ENCODE measurements at regions not wholly inside any gene's neighbourhood (a gene's known extent, or its start where the extent isn't known, plus 50 kb on each side); places are given as distances from the start of the nearest gene placed in this dataset.

DNA sequence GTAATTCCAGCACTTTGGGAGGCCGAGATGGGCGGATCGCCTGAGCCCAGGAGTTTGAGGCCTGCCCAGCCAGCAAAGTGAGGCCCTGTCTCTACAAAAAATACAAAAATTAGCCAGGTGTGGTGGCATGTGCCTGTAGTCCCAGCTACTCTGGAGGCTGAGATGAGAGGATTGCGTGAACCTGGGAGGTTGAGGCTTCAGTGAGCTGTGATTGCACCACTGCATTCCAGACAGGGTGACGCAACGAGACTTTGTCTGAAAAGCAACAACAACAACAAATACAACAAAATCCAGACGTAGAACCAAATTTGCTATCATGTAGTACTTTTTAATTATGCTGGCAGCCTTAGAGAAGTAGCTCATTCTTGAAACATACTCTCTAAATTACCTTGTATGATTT, 277.1 kb downstream of the KLF5 start:
- H3K4me3 ChIP-seq (ENCODE audit: low read depth, low read length), result no peak overlapping the region
- TF ChIP-seq, protein P1, sequence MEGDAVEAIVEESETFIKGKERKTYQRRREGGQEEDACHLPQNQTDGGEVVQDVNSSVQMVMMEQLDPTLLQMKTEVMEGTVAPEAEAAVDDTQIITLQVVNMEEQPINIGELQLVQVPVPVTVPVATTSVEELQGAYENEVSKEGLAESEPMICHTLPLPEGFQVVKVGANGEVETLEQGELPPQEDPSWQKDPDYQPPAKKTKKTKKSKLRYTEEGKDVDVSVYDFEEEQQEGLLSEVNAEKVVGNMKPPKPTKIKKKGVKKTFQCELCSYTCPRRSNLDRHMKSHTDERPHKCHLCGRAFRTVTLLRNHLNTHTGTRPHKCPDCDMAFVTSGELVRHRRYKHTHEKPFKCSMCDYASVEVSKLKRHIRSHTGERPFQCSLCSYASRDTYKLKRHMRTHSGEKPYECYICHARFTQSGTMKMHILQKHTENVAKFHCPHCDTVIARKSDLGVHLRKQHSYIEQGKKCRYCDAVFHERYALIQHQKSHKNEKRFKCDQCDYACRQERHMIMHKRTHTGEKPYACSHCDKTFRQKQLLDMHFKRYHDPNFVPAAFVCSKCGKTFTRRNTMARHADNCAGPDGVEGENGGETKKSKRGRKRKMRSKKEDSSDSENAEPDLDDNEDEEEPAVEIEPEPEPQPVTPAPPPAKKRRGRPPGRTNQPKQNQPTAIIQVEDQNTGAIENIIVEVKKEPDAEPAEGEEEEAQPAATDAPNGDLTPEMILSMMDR (IDR thresholded peaks at IDR 0.05; ENCODE audit: borderline replicate concordance, insufficient read depth, low read depth, low read length), result no peak

DNA sequence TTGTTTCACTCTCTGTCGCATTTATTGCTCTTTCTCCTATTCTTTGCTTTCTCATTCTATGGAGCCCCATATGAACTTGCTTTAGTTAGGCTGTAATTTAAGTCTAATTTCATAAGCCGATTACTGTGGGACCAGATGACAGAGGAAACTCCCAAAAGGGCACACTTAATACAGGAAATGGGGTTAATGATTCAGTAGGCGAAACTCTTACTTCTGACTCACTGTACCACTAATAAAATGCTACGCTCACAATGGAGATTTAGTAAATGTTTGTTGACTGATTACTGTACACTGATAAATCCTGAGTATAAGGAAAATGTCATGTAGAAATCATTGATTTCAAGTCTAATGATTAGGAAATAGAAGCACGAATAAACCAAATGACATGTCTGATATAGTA, 276.4 kb downstream of the KLF5 start:
- no peak overlapping the region for H3K4me3 ChIP-seq (ENCODE audit: low read depth, low read length)
- TF ChIP-seq, protein P1 (IDR thresholded peaks at IDR 0.05; ENCODE audit: borderline replicate concordance, insufficient read depth, low read depth, low read length), result no peak

DNA sequence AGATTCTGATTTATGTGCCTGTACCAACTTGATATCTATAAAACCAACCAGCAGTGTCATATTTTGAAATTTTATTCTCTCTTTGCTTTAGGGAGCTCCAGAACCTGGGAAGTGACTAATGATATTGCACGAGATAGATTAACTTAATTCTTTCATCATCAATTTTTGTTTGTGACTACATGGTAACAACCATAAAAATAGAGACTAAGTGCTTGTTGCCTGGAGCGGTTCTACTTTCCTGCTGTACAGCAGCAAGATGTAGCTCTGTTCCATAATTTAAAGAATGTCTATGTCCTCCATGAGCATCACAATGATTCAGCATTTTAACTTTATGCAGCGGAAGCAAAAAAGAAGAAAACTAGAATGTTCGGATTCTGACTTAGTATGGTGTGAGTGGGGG, 275.6 kb downstream of the KLF5 start:
- no peak overlapping the region for H3K4me3 ChIP-seq (ENCODE audit: low read depth, low read length)
- TF ChIP-seq, protein P1 (IDR thresholded peaks at IDR 0.05; ENCODE audit: borderline replicate concordance, insufficient read depth, low read depth, low read length), result no peak

DNA sequence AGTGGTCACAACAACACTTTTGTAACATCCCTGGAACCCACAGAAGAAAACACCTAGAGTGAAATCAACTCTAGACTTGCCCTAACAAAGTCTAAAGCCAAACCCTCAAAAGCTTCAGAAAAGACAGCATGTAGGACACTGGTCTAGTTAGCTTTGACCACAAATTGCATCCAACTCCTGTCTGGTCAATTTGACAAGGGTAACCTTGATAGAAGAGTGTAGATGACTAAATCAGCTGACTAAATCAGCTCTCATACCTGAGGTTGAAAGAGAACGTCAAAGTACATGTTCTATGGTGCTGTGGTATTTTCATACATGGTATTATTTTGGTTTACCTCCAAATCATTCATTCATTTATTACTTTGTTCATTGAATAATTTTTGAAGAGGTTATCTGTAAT, 272.8 kb downstream of the KLF5 start:
- no peak overlapping the region for H3K4me3 ChIP-seq (ENCODE audit: low read depth, low read length)
- TF ChIP-seq, protein P1 (IDR thresholded peaks at IDR 0.05; ENCODE audit: borderline replicate concordance, insufficient read depth, low read depth, low read length), result no peak

DNA sequence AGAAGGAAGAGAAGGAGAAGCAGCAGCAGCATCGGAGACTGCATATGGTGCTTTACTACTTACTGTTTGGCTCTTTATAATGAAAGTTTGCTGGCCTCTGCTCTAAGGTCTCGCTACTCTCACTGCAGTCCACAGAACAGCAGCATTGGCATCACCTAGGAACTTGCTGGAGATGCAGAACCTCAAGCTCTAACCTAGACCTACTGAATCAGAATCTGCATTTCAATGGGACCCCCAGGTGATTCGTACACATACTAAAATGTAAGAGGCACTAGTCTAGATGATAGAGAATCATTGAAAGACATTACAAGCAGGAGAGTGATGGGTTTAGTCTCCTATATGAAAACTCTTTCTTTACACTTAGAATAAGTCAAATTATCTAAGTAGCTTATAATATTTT, 270.6 kb downstream of the KLF5 start:
- no peak overlapping the region for H3K4me3 ChIP-seq (ENCODE audit: low read depth, low read length)
- TF ChIP-seq, protein P1 (IDR thresholded peaks at IDR 0.05; ENCODE audit: borderline replicate concordance, insufficient read depth, low read depth, low read length), result no peak

DNA sequence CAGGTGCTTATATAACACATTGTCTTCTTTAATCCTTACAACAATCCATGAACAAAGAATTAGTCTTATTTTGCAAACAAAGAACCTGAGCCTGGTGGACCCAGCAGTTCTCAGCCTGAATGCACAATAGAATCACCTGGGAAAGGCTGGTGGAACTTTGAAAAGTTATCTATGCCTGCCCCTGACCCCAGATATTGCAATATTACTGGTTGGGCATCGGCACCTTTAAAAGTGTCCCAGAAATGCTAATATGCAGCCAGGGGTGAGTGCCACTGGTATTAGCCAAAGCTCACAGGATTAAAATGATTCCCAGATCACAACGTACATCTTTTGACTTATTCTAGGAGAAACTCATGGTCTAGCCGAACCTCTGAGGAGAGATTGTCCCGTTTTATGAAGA, 268.8 kb downstream of the KLF5 start:
- TF ChIP-seq, protein P1 (IDR thresholded peaks at IDR 0.05; ENCODE audit: borderline replicate concordance, insufficient read depth, low read depth, low read length), result no peak
- H3K4me3 ChIP-seq (ENCODE audit: low read depth, low read length), result no peak overlapping the region

DNA sequence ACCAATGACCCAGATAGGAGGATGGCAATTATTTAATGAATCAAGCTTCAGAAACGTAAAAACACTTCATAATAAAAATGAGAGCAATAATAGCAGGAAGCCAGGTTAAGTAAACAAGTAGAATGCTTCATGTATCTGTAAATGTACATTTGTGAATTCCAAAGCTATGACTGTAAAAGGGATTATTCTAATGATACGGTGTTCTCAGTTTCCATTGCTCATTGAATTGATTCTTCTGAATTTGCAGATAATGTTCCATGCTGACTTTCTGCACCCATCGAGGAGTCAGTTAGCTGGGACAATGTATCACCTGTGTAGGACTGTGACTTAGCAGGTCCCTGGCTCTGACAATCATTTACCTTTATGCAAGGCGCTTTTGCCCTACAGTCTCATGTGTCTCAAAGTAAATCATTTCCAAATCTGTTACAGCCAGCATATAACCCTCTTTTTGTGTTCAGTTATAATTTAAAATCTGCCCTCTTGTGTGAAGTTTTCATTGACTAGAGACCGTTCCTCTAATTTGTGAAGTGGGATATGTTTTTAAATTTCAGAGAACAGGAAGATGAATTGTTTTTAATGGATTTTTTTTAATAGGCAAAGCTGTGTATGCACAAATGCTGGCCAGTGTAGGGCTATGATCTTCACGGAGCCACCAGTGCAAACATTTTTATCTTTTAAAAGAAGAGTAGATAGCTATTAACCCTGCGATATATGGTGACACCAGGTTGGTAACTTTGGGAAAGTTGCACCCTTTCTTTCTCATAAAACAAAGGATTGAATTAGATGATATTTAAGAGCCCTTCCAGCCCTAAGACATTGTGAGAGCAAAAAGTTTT, 267.1 kb downstream of the KLF5 start:
- TF ChIP-seq, protein P1 (IDR thresholded peaks at IDR 0.05; ENCODE audit: borderline replicate concordance, insufficient read depth, low read depth, low read length), result no peak
- H3K4me3 ChIP-seq (ENCODE audit: low read depth, low read length), result no peak overlapping the region

All from GM12875 (cell line).